NT2/D1 (cell line): ENCODE measurements at regions not wholly inside any gene's neighbourhood (a gene's known extent, or its start where the extent isn't known, plus 50 kb on each side); places are given as distances from the start of the nearest gene placed in this dataset.

Experiments
- SUZ12 ChIP-seq: IDR thresholded peaks from 2 replicates; pipeline ENCODE4 v1.6.1; 2011; ENCODE audit not compliant: insufficient read length, insufficient read depth; ENCODE audit errors: extremely low read depth
- YY1 ChIP-seq: IDR thresholded peaks from 2 replicates; pipeline ENCODE4 v1.6.1; 2011; ENCODE audit not compliant: insufficient read length, insufficient read depth

- TF ChIP-seq YY1 (no peak), SUZ12 (no peak)
Measured at GRCh38 chr6:14380901-14381828, 263.6 kb downstream of the CD83 start.
